Ovary (tissue), 3 donors: ENCODE measurements at regions not wholly inside any gene's neighbourhood (a gene's known extent, or its start where the extent isn't known, plus 50 kb on each side); places are given as distances from the start of the nearest gene placed in this dataset.

ENCODE experiments used
- CTCF ChIP-seq, 3 donors: fragments of 450-650 bp in 2 of 3; fragments of 200-600 bp in 1 of 3; IDR thresholded peaks; one replicate each; pipeline versions ENCODE4 v1.5.1 to v1.8.0; 2016 to 2022; ENCODE audit warnings: antibody characterized with exemption in 3 of 3, mild to moderate bottlenecking in 1 of 3
- POLR2A ChIP-seq: fragments of 450-650 bp; IDR thresholded peaks from one replicate; pipeline ENCODE4 v1.6.1; 2017; ENCODE audit warnings: antibody characterized with exemption, mild to moderate bottlenecking, moderate library complexity
- donor health status: DM: no; HTN: no; CAD: no.

GRCh38 chr3:72320095-72320954, 527.9 kb downstream of the SHQ1 start:
- no peak for TF ChIP-seq POLR2A
- TF ChIP-seq CTCF (IDR thresholded peaks at IDR 0.05) = no peak
